Tibial nerve (tissue), 4 donors: ENCODE measurements at regions not wholly inside any gene's neighbourhood (a gene's known extent, or its start where the extent isn't known, plus 50 kb on each side); places are given as distances from the start of the nearest gene placed in this dataset.

ENCODE experiments used
- DNase-seq, 2 donors: peaks; one replicate each; pipeline ENCODE4 v3.0.0-alpha.2; 2019; ENCODE audit warnings: low spot score in 2 of 2
- H3K27ac ChIP-seq, 4 donors: fragments of 200-600 bp; sonication (generic) in 3 of 4; one replicate each; pipeline ENCODE4 v1.5.1; 2017 to 2019; ENCODE audit warnings: mild to moderate bottlenecking in 1 of 4
- H3K27me3 ChIP-seq, 2 donors: fragments of 200-600 bp; sonication (generic) in 1 of 2; one replicate each; pipeline versions ENCODE4 v1.5.1 to v1.6.0; 2017 to 2019
- H3K36me3 ChIP-seq, 3 donors: fragments of 200-600 bp; sonication (generic); one replicate each; pipeline ENCODE4 v1.5.1; 2018 to 2019
- H3K4me1 ChIP-seq, 4 donors: fragments of 200-600 bp; sonication (generic) in 3 of 4; one replicate each; pipeline ENCODE4 v1.5.1; 2017 to 2019
- H3K4me3 ChIP-seq, 4 donors: fragments of 200-600 bp; sonication (generic) in 3 of 4; one replicate each; pipeline ENCODE4 v1.5.1; 2017 to 2019; ENCODE audit warnings: mild to moderate bottlenecking in 1 of 4, moderate library complexity in 1 of 4
- H3K9me3 ChIP-seq, 4 donors: fragments of 200-600 bp; sonication (generic) in 3 of 4; one replicate each; pipeline ENCODE4 v1.5.1; 2017 to 2019
- EP300 ChIP-seq, 2 donors: sonication (generic); formaldehyde crosslinking; IDR thresholded peaks; one replicate each; pipeline ENCODE4 v1.6.1; 2017; ENCODE audit warnings: antibody characterized with exemption in 2 of 2, mild to moderate bottlenecking in 1 of 2
- POLR2A ChIP-seq, 2 donors: fragments of 450-650 bp; IDR thresholded peaks; one replicate each; pipeline ENCODE4 v1.6.1; 2017; ENCODE audit warnings: antibody characterized with exemption in 2 of 2, mild to moderate bottlenecking in 2 of 2, moderate library complexity in 2 of 2
- WGBS, 2 donors: methylation state at CpG; one replicate each; pipeline ENCODE4 v1.1.5; 2018; 5-methylcytosine and 5-hydroxymethylcytosine counted together
- TF ChIP-seq, protein P1 (sequence below), 5 experiments: fragments of 200-600 bp in 3 of 5; fragments of 450-650 bp in 2 of 5; sonication (generic) in 3 of 5; IDR thresholded peaks; one replicate each; pipeline ENCODE4 v1.5.1; 2016 to 2019; ENCODE audit warnings: antibody characterized with exemption in 5 of 5, mild to moderate bottlenecking in 3 of 5, moderate library complexity in 2 of 5

DNA sequence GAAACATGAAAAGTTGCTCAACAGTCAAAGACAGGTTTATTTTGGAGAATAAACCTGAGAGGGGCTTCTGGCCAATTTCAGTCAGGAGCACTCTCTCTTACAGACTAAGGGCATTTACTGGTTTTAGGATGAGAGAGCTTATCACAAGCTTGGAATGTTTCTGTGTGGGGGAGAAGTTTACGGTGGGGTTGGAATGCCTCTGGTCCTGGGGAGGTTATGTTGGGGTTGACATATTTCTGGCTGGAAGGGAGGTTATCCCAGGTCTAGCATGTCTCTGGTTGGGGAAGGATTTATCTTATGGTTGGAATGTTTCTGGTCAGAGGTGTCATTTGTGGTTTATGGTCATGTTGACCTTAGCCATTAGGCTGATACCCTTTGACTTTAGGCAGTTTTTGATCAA, 1867.3 kb downstream of the EFNA5 start:
- no peak for DNase-seq
- 87% methylated on average over 1 of the region's 1 CpG for WGBS, 2 donors
- TF ChIP-seq POLR2A (IDR thresholded peaks at IDR 0.05) (no peak), EP300 (IDR thresholded peaks at IDR 0.05) (no peak)
- TF ChIP-seq, protein P1, sequence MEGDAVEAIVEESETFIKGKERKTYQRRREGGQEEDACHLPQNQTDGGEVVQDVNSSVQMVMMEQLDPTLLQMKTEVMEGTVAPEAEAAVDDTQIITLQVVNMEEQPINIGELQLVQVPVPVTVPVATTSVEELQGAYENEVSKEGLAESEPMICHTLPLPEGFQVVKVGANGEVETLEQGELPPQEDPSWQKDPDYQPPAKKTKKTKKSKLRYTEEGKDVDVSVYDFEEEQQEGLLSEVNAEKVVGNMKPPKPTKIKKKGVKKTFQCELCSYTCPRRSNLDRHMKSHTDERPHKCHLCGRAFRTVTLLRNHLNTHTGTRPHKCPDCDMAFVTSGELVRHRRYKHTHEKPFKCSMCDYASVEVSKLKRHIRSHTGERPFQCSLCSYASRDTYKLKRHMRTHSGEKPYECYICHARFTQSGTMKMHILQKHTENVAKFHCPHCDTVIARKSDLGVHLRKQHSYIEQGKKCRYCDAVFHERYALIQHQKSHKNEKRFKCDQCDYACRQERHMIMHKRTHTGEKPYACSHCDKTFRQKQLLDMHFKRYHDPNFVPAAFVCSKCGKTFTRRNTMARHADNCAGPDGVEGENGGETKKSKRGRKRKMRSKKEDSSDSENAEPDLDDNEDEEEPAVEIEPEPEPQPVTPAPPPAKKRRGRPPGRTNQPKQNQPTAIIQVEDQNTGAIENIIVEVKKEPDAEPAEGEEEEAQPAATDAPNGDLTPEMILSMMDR (IDR thresholded peaks at IDR 0.05), result no peak
- Histone ChIP-seq H3K27me3 (no peaks in the 10 kb centered on the region), H3K4me3 (no peak overlapping the region), H3K4me1 (no peaks in the 10 kb centered on the region), H3K9me3 (peaks cover 0 to 5% (median 0%) of the 10 kb centered on the region in 4 donors), H3K27ac (no peak overlapping the region), H3K36me3 (no peaks in the 10 kb centered on the region)

DNA sequence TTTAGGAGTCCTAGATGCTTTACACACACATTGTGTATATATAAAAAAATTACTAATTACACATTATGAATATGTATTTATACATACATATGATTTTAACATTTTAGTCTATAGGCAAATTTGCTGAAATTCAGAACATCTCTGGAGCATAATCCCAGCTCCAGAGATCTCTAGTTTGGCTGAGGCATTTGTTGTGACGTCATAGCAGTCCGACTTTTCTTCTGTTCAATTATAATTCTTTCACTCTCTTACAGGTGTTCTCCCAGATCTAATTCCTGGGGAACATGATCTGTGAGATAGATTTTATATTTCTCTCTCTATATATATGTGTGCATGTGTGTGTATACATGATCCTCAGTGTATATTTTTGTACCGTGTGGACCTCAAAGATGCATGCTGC, 1876.2 kb downstream of the EFNA5 start:
- DNase-seq, result no peak
- TF ChIP-seq EP300 (IDR thresholded peaks at IDR 0.05) (no peak), POLR2A (IDR thresholded peaks at IDR 0.05) (no peak)
- TF ChIP-seq, protein P1 (IDR thresholded peaks at IDR 0.05), result no peak
- Histone ChIP-seq H3K27me3 (no peaks in the 10 kb centered on the region), H3K36me3 (no peaks in the 10 kb centered on the region), H3K27ac (no peak overlapping the region), H3K4me3 (no peak overlapping the region), H3K4me1 (no peaks in the 10 kb centered on the region), H3K9me3 (no peaks in the 10 kb centered on the region)
- 90 to 93% methylated on average over 3 of the region's 3 CpGs for WGBS, 2 donors

DNA sequence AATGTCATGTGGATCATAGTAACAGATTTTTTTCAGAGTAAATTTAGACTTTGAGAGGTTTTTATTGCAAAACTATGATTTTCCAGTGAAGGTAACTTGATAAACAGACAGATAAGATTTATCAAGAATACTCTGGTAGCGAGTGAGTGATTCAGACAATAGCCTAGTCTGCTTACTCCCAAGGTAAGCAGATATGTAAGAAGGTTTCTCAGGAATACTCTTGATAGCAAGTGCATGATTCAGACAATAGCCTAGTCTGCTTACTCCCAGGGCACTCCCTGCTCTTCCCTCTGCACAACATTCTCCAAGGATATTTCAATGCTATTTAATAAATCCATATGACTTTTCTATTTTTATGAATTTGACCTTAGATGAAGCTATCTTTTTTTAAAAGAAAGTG, 1881.5 kb downstream of the EFNA5 start:
- Histone ChIP-seq H3K27ac (no peak overlapping the region), H3K27me3 (no peaks in the 10 kb centered on the region), H3K4me3 (no peak overlapping the region), H3K9me3 (no peaks in the 10 kb centered on the region), H3K36me3 (no peaks in the 10 kb centered on the region), H3K4me1 (no peaks in the 10 kb centered on the region)
- TF ChIP-seq, protein P1 (IDR thresholded peaks at IDR 0.05), result no peak
- no peak for TF ChIP-seq POLR2A (IDR thresholded peaks at IDR 0.05)
- DNase-seq, result no peak
- 86 to 93% methylated on average over 1 of the region's 1 CpG for WGBS, 2 donors

DNA sequence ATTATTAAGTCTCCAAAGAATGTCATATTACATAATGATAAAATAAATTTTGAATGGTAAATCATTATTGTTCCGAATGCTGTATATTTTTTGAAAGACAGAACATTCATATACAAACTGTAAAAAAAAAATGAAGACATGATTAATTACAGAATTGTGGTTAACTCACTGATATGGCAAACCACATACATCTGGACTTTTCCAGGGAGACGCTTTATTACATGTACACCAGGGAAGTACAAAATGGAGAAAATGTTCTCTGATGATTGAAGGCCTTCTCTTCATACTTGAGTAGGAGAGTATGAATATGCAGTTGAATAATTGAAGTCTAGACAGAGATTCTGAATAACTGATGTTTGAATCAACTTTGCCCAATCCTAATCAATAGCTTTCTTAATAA, 1886.9 kb downstream of the EFNA5 start:
- DNase-seq, result no peak
- H3K9me3 ChIP-seq, result no peaks in the 10 kb centered on the region
- no peaks in the 10 kb centered on the region for H3K27me3 ChIP-seq
- H3K27ac ChIP-seq, result no peak overlapping the region
- no peaks in the 10 kb centered on the region for H3K36me3 ChIP-seq
- no peaks in the 10 kb centered on the region for H3K4me1 ChIP-seq
- 80 to 87% methylated on average over 2 of the region's 2 CpGs for WGBS, 2 donors
- H3K4me3 ChIP-seq, result no peak overlapping the region
- TF ChIP-seq EP300 (IDR thresholded peaks at IDR 0.05), result no peak
- TF ChIP-seq POLR2A (IDR thresholded peaks at IDR 0.05), result no peak
- TF ChIP-seq, protein P1 (IDR thresholded peaks at IDR 0.05), result no peak

DNA sequence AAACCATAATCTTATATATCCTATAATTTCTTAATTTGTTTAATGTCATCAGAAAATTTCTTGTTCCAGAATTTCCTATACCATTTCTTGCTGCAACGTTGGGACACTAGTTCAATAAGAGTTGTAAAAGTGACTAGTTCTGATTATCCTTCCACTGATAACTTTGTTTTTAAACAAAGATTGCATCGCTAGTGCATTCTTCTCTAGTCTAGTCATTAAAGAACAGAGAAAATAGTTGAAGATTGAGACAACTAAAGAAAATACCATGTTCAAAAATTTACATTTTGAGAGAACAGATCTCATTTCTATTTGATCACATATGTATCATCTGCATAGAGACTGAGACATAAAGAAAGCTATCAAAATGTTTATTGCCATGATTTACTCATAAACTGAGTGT, 1888.2 kb downstream of the EFNA5 start:
- Histone ChIP-seq H3K9me3 (no peaks in the 10 kb centered on the region), H3K36me3 (no peaks in the 10 kb centered on the region), H3K27me3 (no peaks in the 10 kb centered on the region), H3K4me1 (no peaks in the 10 kb centered on the region), H3K4me3 (no peak overlapping the region), H3K27ac (no peak overlapping the region)
- 80% methylated on average over 2 of the region's 2 CpGs for WGBS, 2 donors
- DNase-seq, result no peak
- TF ChIP-seq, protein P1 (IDR thresholded peaks at IDR 0.05), result no peak
- TF ChIP-seq POLR2A (IDR thresholded peaks at IDR 0.05), result no peak
- TF ChIP-seq EP300 (IDR thresholded peaks at IDR 0.05), result no peak
